ENCODE measurements at regions not wholly inside any gene's neighbourhood (a gene's known extent, or its start where the extent isn't known, plus 50 kb on each side); places are given as distances from the start of the nearest gene placed in this dataset.

DNA sequence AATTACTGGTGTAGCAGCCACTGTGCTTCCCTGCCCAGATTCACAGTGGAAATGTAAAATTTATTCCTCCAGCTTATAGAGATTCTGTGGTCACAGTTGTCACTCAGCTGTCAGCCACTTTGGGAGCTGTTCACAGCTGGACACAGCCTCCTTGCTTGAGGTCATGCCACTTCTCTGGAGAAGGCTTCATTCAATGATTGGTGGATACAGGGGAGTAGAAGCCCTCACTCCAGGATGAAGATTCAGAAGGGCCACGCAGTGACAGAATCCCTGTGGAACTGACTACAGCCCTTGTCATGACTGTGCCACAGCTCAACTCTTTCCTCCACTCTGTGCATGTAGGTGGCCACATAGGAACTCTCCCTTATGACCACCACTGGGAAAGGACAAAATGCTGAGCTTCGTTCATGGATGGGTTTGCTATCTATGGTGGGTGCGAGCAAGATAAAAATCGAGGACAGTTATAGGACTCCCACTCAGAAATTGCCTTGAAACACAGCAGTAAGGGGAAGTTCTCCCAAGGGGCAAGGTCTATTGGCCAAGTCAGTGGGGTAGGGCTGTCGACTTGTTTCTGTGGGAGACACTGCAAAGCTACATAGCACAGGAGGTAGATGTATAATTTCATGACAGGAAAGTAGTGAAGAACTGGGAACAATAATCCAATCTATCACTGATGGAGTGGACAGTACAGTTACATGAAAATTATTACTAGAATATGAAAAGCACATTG lies 98.7 kb downstream of the CCNA1 start:
- ChIA-PET POLR2A (no interaction called here), CTCF (interaction anchor here (1.1 to 3.7 kb wide), 5 partner anchors 10 to 205 kb away, joined by 3 to 28 read pairs (median 4); no protein-coding TSS in a partner anchor)
- peak; percentile 6 for DNase-seq (ENCODE audit: low read depth, low spot score)
- H3K9me3 ChIP-seq (replicated peaks; ENCODE audit: control insufficient read depth, insufficient read depth, low read length), result no peaks in the 10 kb centered on the region
- H3K9ac ChIP-seq (replicated peaks; ENCODE audit: extremely low read depth, insufficient read depth, low read length), result peak overlapping the region; percentile 50
- no peaks in the 10 kb centered on the region for H3K36me3 ChIP-seq (ENCODE audit: control insufficient read depth in 2 of 2, extremely low read depth in 1 of 2, insufficient read depth in 2 of 2, low read length in 2 of 2)
- H4K20me1 ChIP-seq (replicated peaks; ENCODE audit: control insufficient read depth, extremely low read depth, insufficient read depth, low read length), result no peaks in the 10 kb centered on the region
- H2AFZ ChIP-seq (ENCODE audit: low read depth, low read length), result peak overlapping the region; percentile 35
- no peaks in the 10 kb centered on the region for H3K9me1 ChIP-seq (replicated peaks; ENCODE audit: control insufficient read depth, extremely low read depth, insufficient read depth, low read length)
- H3K4me3 ChIP-seq (replicated peaks in 1 of 3; ENCODE audit: insufficient read depth in 1 of 3, low read depth in 1 of 3, low read length in 3 of 3), result no peak overlapping the region
- peaks cover 47% of the 10 kb centered on the region for H3K4me1 ChIP-seq (ENCODE audit: control insufficient read depth, extremely low read depth, insufficient read depth, low read length)
- intact Hi-C loops (cut with micrococcal nuclease) (loop anchor here (2.0 to 10.0 kb wide), 4 partner anchors 184 to 454 kb away; partner anchors contain the start of genes CCDC169 and SPART), dilution Hi-C loops (cut with MboI; ENCODE audit: extremely low pct_ligation_motif_present, low sequenced_read_pairs) (no loop called here)
- H3K27ac ChIP-seq (ENCODE audit: insufficient read depth, low read depth, low read length), result peak overlapping the region; percentile 95
- peak overlapping the region; percentile 58 for H3K4me2 ChIP-seq (ENCODE audit: insufficient read depth, low read length)
- no peak for TF ChIP-seq POLR2AphosphoS5 (IDR thresholded peaks at IDR 0.05; ENCODE audit: insufficient read depth, low read depth, low read length)
- TF ChIP-seq EZH2 (IDR thresholded peaks at IDR 0.05; ENCODE audit: borderline replicate concordance, low read depth, low read length, severe bottlenecking), result no peak
- no peak for TF ChIP-seq FOS (IDR thresholded peaks at IDR 0.05; ENCODE audit: borderline replicate concordance, insufficient read depth, low read length)
- TF ChIP-seq POLR2A (IDR thresholded peaks at IDR 0.05; ENCODE audit: low read depth, low read length), result no peak
- no peak for TF ChIP-seq GATA2 (IDR thresholded peaks at IDR 0.05; ENCODE audit: insufficient read depth, insufficient read length, low read depth, low read length)
- TF ChIP-seq, protein P1, sequence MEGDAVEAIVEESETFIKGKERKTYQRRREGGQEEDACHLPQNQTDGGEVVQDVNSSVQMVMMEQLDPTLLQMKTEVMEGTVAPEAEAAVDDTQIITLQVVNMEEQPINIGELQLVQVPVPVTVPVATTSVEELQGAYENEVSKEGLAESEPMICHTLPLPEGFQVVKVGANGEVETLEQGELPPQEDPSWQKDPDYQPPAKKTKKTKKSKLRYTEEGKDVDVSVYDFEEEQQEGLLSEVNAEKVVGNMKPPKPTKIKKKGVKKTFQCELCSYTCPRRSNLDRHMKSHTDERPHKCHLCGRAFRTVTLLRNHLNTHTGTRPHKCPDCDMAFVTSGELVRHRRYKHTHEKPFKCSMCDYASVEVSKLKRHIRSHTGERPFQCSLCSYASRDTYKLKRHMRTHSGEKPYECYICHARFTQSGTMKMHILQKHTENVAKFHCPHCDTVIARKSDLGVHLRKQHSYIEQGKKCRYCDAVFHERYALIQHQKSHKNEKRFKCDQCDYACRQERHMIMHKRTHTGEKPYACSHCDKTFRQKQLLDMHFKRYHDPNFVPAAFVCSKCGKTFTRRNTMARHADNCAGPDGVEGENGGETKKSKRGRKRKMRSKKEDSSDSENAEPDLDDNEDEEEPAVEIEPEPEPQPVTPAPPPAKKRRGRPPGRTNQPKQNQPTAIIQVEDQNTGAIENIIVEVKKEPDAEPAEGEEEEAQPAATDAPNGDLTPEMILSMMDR (IDR thresholded peaks at IDR 0.05; ENCODE audit: extremely low read depth in 1 of 2, insufficient read depth in 1 of 2, low read depth in 1 of 2, low read length in 2 of 2), result no peak
- no peak for TF ChIP-seq JUN (IDR thresholded peaks at IDR 0.05; ENCODE audit: borderline replicate concordance, insufficient read depth, insufficient read length, low read depth)
- TF ChIP-seq, protein P2, sequence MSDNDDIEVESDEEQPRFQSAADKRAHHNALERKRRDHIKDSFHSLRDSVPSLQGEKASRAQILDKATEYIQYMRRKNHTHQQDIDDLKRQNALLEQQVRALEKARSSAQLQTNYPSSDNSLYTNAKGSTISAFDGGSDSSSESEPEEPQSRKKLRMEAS (IDR thresholded peaks at IDR 0.05; ENCODE audit: insufficient read depth, insufficient read length), result no peak
- no peaks in the 10 kb centered on the region for H3K79me2 ChIP-seq (ENCODE audit: control insufficient read depth, insufficient read depth, low read length)
- no TSS peak for BruUV-seq (replicated peaks)
- FAIRE-seq, result no peak
- H3K27me3 ChIP-seq (ENCODE audit: control insufficient read depth in 2 of 2, insufficient read depth in 2 of 2, low read length in 2 of 2), result no peaks in the 10 kb centered on the region
